GM18861 (cell line): ENCODE measurements at regions not wholly inside any gene's neighbourhood (a gene's known extent, or its start where the extent isn't known, plus 50 kb on each side); places are given as distances from the start of the nearest gene placed in this dataset.
"Not testable (repeated sequence)": the region's sequence is repeated elsewhere in the genome, so short reads cannot be mapped to it uniquely, and the experiment has no call there.

Experiments
- ATAC-seq: cut with Tn5 transposase; IDR thresholded peaks from one replicate; pipeline ENCODE4 v1.9.1; 2021; ENCODE audit not compliant: unreplicated experiment

DNA sequence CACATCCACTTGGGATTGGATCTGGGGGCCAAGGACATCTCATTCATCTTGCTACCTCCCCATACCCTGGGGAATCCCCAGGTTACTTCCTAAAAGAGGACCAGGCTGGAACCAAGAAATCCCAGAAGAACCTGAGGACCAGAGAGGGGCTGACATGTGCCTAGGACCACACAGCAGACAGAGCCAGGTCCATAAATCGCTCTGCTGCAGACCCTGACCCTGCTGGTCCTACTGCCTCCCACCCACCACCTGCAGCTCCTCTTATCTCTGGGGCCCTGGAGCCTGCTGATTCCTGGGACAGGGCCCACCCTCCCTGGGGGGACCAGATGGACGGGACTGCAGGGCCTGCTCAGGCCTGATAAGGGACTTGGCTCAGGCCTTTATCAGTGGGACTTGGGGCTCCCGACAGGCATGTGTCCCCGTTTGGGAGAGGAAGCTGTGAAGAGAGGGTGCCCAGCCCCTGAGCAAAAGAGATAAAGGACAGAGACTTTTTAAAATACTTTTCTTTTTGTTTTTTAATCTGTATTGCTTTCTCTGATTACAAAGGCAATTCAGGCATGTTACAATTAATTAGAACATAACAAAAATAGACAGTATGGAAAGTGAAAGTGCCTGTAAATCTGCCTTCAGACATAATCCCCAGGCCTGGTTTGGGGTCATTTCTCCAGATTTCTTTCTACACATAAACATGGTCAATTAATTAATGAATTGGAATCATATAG, 101.3 kb upstream of the LARP1 start:
- no peak for ATAC-seq

DNA sequence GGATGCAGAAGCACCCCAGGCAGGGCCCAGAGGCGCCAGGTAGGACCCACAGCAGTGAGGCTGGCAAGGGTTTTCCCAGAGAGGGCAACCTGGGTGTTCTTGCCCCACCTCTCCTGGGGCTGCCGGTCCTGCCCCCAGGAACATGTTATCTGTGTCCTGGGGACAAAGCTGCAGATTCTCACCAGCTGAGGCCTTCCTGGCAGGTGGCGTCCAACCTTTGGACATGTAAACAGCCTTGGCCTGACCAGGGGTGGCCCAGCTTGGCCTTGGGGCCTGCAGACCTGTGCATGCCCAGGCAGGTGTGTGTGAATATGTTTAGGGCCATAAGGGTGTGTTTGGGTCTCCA, 101.8 kb upstream of the LARP1 start:
- ATAC-seq, result no peak

DNA sequence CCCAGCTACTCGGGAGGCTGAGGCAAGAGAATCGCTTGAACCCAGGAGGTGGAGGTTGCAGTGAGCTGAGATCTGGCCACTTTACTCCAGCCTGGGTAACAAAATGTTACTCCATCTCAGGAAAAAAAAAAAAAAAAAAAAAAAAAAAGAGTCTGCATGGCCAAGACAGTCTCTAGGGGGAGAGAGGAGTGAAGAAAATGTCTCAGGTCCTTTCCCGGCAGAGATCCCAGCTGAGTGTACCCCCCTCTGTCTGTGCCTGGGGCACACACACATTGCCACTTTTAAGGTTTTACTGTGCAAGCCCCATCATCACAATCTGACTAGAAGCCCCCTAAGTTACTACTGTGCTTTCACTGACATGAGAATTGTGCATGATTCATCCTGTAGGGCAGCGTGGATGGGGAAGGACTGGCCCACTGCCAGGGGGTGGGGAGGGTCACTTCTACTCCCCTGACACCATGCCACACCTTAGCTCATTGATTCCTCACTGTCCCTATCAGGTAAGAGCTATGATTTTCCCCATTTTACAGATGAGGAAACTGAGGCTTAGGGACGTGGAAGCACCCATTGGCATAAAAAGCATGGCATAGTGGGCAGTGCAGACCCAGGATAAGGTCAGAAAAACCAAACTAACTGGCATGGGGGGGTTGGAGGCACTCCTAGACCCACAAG, 102.3 kb upstream of the LARP1 start:
- no peak for ATAC-seq

DNA sequence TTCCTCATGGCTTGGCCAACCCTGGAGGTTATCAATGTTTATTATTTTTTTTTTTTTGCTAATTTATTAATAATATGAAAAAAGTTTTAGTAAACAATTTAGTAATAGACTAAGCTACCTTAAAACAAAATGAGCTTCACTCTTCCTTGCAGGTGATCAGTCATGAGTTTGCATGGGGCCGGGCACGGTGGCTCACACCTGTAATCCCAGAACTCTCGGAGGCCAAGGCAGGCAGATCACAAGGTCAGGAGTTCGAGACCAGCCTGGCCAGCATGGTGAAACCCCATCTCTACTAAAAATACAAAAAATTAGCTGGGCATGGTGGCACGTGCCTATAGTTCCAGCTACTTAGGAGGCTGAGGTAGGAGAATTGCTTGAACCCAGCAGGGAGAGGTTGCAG, 103.4 kb upstream of the LARP1 start:
- not testable (repeated sequence) for ATAC-seq

DNA sequence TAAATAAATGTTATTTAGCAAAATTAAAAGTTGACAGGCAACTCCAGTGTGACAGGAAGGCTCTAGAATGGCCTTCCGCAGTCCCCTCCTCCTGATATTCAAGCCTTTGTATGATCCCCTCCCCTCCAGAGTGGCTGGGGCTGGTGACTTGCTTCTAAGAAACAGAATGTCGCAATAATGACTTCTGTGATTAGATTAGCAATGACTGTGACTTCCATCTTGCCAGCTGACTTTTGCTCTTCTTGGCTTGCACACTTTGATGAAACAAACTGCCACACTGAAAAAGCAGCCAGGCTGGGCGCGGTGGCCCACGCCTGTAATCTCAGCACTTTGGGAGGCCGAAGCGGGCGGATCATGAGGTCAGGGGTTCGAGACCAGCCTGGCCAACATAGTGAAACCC, 106.5 kb upstream of the LARP1 start:
- ATAC-seq, result no peak

DNA sequence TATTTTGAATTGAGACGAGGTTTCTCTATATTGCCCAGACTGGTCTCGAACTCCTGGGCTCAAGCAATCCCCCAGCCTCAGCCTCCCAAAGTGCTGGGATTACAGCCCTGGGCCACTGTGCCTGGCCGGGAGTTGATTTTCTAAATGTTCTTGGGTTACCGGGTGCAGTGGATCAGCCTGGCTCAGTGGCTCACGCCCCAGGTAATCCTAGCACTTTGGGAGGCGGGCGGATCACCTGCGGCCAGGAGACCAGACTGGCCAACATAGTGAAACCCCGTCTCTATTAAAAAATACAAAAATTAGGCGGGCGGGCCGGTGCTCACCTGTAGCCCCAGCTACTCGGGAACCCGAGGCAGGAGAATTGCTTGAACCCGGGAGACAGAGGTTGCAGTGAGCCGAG, 106.9 kb upstream of the LARP1 start:
- no peak for ATAC-seq

DNA sequence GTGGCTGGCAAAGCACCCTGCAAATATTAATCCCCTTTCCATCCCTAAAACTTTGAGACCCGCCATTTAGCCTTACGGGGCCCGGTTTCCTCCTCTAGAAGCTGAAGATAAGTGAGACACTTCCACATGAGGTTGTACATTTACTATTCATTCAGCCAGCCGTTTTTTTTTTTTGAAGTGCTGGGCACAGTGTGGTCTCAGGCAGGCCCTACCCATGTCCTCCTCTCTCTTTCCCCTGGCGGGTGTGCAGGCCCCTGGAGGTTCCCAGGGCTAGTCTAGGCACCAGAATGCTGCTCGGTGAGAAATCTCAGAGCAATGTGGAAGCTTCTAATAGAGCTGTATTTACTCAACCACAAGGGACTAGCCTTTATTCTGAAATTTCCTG, 107.4 kb upstream of the LARP1 start:
- no peak for ATAC-seq

DNA sequence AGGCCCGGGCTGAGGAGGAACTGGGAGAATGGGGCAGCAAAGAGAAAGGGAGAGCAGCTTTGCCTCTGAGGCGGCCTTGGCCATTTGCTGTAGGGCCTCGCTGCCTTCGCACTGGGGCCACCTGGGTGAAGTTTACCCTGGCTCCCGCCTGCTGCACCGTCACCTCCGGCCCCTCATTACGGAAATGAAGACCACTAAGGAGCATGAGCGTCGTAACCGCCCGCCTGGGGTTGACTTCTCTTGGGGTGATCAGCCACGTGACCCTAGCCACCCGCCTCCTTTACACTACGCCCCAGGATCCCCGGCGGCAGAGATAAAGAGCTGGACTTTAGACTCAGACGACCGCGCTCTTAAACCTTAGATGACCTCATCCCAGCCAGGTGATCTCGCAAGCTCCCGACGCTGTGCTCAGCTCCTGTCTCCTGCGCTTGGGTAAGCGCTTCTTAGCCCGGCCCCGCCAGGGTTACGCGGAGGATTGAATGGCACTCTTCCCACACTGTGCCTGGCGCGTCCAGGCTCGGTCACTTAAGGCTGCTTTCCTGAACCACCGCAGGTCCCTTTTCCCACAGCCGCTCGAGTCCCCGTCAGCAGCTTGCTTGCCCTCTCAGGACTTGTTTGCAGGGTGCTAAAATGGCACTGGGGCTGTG, 107.9 kb upstream of the LARP1 start:
- peak; percentile 75 for ATAC-seq

DNA sequence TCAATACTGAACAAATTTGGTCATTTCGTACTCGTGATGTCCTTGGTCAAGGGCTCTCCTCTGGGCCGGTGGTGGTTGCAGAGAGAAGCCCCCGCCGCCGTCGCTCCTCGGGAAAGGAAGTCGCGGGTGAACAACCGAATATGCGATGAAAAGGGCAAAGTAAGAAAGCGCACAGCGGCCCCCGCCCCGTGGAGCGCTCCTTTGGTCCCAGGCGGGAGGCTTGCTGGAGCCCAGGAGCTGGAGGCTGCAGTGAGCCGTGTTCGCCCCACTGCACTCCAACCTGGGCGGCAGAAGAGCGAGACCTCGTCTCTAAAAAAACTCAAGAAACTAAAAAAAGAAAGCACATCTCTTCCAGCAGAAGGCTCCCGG, 108.4 kb upstream of the LARP1 start:
- no peak for ATAC-seq

DNA sequence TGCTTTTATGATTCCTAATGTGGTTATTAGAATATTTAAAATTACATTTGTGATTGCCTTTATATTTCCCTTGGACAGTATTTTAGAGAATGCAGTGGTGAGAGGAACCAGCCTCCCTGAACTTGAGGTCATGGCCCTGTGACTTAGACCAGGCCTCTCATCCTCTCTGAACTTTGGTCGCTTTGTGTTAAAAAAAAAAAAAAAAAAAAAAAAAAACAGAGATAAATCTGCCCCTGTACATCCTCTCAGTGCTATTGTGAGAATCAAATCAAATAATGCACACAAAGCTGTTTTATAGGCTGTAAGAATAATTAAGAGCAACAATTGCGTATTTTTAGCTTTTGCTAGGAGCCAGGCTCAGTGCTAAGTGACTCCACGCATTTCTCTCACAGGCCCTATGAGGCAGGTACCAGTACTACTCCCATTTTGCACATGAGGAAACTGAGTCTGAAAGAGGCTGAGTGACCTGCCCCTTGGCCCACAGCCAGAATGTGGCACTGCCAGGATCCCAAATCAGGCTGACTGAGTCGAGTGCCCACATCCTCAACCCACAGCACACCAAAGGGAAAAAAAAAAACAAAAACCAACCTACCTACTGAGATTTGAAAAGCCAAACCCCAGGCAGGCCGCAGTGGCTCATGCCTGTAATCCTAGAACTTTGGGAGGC, 110.3 kb upstream of the LARP1 start:
- ATAC-seq, result no peak

DNA sequence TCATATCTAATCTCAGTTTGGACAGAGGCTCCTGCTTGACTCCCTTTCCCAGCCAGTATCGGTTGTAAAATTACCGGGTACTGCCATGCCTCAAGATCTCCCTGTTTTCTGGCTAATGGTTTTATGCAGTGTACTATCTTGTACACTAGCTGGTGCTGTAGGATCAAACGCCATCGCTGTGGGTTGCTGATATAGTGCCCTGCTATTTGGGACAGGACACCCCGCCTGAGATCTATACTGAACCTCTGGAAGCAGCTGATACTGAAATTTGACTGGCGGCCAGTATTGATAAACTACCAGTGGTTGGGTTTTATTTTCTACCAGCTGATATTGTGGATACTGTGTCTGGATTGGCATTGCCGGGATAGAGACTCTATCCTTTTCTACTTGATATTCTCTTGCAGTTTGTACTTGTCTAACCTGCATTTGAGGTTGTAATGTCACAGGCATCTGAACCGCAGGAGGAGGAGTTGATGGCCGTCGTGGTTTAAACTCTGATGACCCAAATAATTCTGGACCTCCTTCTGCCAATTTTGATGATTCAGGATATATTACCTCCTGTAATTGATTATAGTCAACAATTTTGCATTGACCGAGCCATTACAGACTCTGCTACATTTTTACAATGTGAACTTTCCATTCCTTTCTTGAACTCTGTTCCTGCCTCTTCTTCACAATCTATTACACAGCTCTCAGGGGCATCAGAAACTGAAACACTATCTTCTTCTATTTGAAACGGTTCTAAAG, 112.5 kb upstream of the LARP1 start:
- no peak for ATAC-seq

DNA sequence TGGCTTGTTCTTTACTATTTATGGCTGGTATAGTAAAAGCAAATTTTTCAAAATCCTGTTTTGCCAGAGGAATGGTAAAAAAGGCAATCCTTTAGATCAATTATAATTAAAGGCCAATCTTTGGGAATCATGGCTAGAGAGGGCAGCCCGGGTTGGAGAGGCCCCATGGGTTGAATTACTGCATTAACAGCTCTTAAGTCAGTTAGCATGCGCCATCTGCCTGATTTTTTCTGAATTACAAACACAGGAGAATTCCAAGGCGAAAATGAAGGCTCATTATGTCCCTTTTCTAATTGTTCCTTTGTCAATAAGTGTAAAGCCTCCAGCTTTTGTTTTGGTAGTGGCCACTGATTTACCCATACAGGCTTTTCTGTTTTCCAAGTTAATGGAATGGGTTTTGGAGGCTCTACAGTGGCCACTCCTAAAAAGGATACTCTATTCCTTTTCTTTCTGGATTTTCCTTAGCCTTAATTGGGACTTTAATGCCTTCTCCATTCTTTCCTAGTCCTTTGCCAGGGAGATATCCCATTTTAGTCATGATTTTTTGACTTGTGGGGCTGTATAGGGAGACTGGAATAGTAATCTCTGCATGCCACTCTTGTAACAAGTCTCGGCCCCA, 114.9 kb upstream of the LARP1 start:
- ATAC-seq, result not testable (repeated sequence)

DNA sequence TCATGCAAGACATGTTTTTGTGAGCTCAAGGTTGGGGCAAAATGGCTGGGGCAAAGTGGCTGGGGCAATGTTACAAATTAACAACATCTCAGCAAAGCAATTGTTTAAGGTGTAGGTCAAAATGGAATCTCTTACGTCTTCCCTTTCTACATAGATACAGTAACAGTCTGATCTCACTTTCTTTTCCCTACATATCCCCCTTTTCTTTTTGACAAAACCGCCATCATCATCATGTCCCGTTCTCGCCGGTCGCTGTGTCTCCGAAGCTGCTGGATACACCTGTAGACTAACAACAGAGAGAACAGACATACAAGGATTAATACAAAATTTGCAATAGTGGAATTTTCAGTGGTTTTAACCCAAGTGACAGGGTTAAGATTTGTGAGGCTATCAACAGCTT, 118.4 kb upstream of the LARP1 start:
- not testable (repeated sequence) for ATAC-seq

DNA sequence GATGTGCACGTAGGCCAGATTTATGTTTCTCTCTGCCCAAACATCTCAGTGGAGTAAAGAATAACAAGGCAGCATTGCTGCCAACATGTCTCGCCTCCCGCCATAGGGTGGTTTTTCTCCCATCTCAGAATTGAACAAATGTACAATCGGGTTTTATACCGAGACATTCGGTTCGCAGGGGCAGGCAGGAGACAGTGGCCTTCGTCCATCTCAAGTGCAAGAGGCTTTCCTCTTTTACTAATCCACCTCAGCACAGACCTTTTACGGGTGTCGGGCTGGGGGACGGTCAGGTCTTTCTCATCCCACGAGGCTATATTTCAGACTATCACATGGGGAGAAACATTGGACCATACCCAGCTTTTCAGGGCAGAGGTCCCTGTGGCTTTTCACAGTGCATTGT, 118.9 kb upstream of the LARP1 start:
- not testable (repeated sequence) for ATAC-seq

DNA sequence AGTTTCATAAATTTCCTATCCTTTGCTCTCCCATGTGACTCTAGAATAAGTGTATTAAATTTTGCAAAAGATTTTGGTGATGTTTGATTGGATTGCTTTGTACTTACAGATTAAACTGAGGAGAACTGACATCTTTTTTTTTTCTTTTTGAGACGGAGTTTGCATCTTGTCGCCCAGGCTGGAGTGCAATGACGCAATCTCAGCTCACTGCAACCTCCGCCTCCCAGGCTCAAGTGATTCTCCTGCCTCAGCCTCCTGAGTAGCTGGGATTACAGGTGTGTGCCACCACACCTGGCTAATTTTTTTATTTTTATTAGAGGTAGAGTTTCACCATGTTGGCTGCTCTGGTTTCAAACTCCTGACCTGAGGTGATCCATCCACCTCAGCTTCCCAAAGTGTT, 121.4 kb upstream of the LARP1 start:
- not testable (repeated sequence) for ATAC-seq

DNA sequence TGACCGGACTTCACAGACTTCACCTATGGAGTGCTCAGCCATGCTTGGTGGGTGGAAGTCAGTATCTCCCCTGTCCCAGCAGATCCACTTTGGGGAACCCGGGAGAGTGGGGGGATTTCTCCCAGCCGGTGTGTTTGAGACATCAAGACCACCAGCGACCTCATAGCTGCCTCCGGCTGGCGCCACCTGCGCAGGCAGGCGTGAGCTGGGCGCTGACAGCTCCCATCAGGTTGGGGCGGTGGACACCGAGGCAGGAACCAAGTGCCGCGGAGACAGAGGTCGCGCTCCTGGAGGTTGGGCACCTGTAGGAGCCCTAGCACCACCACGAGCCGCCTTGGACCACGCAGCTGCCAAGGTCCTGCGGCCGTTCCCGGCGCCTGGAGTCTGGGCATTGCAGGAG, 124.0 kb upstream of the LARP1 start:
- no peak for ATAC-seq

DNA sequence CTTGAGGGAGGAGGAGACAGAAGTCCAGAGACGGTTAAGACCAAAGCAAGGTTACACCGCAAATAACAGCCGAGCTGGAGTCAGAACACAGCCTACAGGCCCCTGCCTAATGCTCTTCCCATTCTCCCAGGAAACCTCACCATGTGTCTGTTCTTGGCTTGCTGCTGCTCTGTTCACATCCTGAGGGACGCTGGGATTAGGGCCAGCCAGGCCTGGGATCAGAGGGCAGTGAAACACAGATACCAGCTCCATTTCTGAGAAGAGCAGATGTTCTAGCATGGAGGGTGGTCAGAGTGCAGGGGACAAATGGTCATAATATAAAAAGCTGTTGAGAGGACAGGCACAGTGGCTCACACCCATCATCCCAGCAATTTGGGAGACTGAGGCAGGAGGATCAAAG, 124.8 kb upstream of the LARP1 start:
- ATAC-seq, result no peak

DNA sequence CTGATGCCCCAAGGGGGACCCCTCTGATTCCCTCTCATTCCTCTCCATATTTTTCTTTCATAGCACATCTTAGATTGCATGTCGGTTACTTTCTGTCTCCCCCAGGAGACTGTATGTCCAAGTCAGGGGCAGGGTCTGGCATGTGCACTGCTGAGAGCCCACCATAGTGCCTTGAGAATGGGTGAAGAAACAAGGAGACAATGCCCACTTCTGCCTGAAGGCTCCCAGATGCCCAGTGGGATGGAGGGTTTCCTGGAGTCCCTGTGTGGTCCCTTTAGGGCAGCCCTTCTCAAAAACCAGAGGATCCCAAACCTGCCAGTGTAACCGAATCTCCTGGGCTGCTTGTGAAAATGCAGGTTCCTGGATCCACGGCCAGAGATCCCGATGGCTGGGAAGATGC, 126.5 kb upstream of the LARP1 start:
- ATAC-seq, result no peak

DNA sequence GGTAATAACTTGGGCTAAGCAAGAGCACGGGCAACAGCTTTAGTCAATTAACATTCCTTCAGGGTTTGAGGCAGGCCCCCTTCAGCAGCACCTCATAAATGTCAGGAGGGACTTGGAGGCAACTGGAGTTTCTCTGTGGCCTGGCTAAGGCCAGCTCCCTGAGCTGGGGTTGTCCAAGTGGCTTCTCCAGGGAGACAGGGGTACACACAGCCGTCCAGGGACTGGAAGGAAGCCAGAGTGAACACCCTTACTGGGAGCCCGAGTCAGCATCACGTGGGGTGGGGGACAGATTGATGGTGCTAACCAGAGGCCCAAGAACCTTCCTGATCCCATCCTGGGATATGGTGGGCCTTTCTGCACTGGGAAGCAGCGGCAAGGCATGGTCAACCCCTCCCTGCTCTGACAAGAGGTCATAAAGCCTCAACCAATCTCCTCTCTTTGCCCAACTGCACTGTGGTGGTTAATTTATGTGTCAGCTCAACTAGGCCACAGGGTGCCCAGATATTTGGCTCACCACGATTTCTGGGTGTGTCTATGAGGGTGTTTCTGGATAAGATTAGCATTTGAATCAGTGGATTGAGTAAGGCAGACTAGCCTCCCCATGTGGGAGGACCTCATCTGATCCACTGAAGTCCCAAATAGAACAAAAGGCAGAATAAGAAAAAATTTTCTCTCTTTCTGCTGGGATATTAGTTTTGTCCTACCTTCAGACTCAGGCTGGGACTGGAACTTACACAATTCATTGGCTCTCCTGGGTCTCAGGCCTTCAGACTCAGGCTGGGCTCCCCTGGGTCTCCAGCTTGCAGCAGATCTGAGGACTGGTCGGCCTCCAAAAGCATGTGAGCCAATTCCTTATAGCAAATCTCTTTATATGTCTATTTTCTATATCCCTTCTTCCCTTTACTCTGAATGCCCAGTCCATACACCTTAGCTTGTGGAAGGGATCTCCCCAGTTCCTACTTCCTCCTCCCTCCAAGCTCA, 127.2 kb upstream of the LARP1 start:
- ATAC-seq, result no peak
